GM12878 (cell line): ENCODE measurements at regions not wholly inside any gene's neighbourhood (a gene's known extent, or its start where the extent isn't known, plus 50 kb on each side); places are given as distances from the start of the nearest gene placed in this dataset.

Source experiments
- ATAC-seq: fragments of 200-7000 bp; cut with Tn5 transposase; 3 replicates; pipeline ENCODE4 v1.9.1; 2020; ENCODE audit warnings: mild to moderate bottlenecking, moderate library complexity
- BruUV-seq: library from RNA; stranded (reverse); fragments of 400-500 nt; replicated peaks from 2 replicates; lab custom pipeline; 2021; lab: Mats Ljungman, UMichigan
- CTCF ChIA-PET: fragments of 300-600 bp; sonication (Branson Sonifier 250); formaldehyde crosslinking; extraction: SDS; loops from one replicate; lab custom pipeline; 2021; ENCODE audit warnings: inconsistent platforms; lab: Yijun Ruan, JAX
- POLR2A ChIA-PET: fragments of 350-600 bp; formaldehyde crosslinking; extraction: SDS; loops from one replicate; lab custom pipeline; 2021; ENCODE audit warnings: inconsistent platforms; lab: Charles Lee
- RAD21 ChIA-PET: fragments of 300-600 bp; sonication (Branson Sonifier 250); formaldehyde crosslinking; loops from one replicate; lab custom pipeline; 2023; ENCODE audit warnings: antibody characterized with exemption; ENCODE audit not compliant: unreplicated experiment; lab: Charles Lee
- SMC1A ChIA-PET: fragments of 300-600 bp; sonication (Branson Sonifier 250); formaldehyde crosslinking; loops from one replicate; lab custom pipeline; 2023; ENCODE audit not compliant: unreplicated experiment, uncharacterized antibody; lab: Charles Lee
- DNase-seq: peaks from one replicate; pipeline ENCODE4 v3.0.0-alpha.2; 2011; ENCODE audit warnings: low read depth, low spot score
- FAIRE-seq: peaks from 3 replicates; lab custom pipeline; 2011; peaks lifted over from hg19 to GRCh38; lab: Jason Lieb, UNC
- H2AFZ ChIP-seq: 2 replicates; pipeline ENCODE4 v1.6.0; 2011; ENCODE audit warnings: low read depth, low read length, control low read depth; ENCODE audit not compliant: control insufficient read depth
- H3K27ac ChIP-seq: 2 replicates; pipeline ENCODE4 v1.5.1; 2011; ENCODE audit warnings: control low read depth; ENCODE audit not compliant: control insufficient read depth, insufficient read depth
- H3K27me3 ChIP-seq, 2 experiments: replicated peaks in 1 of 2; 2 replicates each; pipeline versions ENCODE4 v1.6.0 to v1.6.1; 2011; ENCODE audit warnings: low read length in 1 of 2; ENCODE audit not compliant: control insufficient read depth in 2 of 2, insufficient read depth in 2 of 2
- H3K36me3 ChIP-seq, 2 experiments: 2 replicates each; pipeline ENCODE4 v1.5.1; 2011; ENCODE audit warnings: low read length in 1 of 2; ENCODE audit not compliant: control insufficient read depth in 2 of 2, insufficient read depth in 2 of 2
- H3K4me1 ChIP-seq: 2 replicates; pipeline ENCODE4 v1.6.1; 2011; ENCODE audit warnings: mild to moderate bottlenecking, low read length, moderate library complexity, mixed read lengths; ENCODE audit not compliant: control insufficient read depth, insufficient read depth
- H3K4me2 ChIP-seq: 2 replicates; pipeline ENCODE4 v1.6.0; 2011; ENCODE audit warnings: control low read depth; ENCODE audit not compliant: control insufficient read depth, insufficient read depth
- H3K4me3 ChIP-seq: fragments of 200-600 bp; sonication (generic); 2 replicates; pipeline ENCODE4 v1.5.1; 2016
- H3K79me2 ChIP-seq: 2 replicates; pipeline ENCODE4 v1.6.0; 2011; ENCODE audit warnings: low read length; ENCODE audit not compliant: control insufficient read depth, insufficient read depth
- H3K9ac ChIP-seq: 2 replicates; pipeline ENCODE4 v1.8.0; 2011; ENCODE audit warnings: low read length, control low read depth, mixed read lengths; ENCODE audit not compliant: control insufficient read depth, insufficient read depth
- H3K9me3 ChIP-seq: replicated peaks from 3 replicates; pipeline ENCODE4 v1.5.1; 2011; ENCODE audit warnings: mild to moderate bottlenecking, low read length; ENCODE audit not compliant: control insufficient read depth, insufficient read depth
- H4K20me1 ChIP-seq: 2 replicates; pipeline ENCODE4 v1.6.0; 2011; ENCODE audit not compliant: control insufficient read depth, insufficient read depth
- CBX5 ChIP-seq: sonication (generic); IDR thresholded peaks from 2 replicates; pipeline ENCODE4 v1.6.1; 2016; ENCODE audit warnings: low read depth, moderate library complexity, mild to moderate bottlenecking, inconsistent platforms
- EED ChIP-seq: sonication (generic); IDR thresholded peaks from 2 replicates; pipeline ENCODE4 v1.6.1; 2016; ENCODE audit warnings: antibody characterized with exemption, low read depth
- ESRRA ChIP-seq: IDR thresholded peaks from 2 replicates; pipeline ENCODE4 v1.6.1; 2012; ENCODE audit warnings: mild to moderate bottlenecking, low read length, improper control_type of control experiment
- EZH2 ChIP-seq: IDR thresholded peaks from 2 replicates; pipeline ENCODE4 v1.6.1; 2012; ENCODE audit warnings: low read depth, mild to moderate bottlenecking, control low read depth, inconsistent platforms, low read length, borderline replicate concordance; ENCODE audit not compliant: control insufficient read depth
- GABPA ChIP-seq: IDR thresholded peaks from 2 replicates; pipeline ENCODE4 v1.6.1; 2014; ENCODE audit warnings: antibody characterized with exemption, low read depth, mild to moderate bottlenecking, inconsistent platforms
- JUNB ChIP-seq: IDR thresholded peaks from 2 replicates; pipeline ENCODE4 v1.6.1; 2016; ENCODE audit warnings: antibody characterized with exemption, mild to moderate bottlenecking
- NBN ChIP-seq: fragments of 450-650 bp; IDR thresholded peaks from 2 replicates; pipeline ENCODE4 v1.6.1; 2016
- NRF1 ChIP-seq: conservative IDR thresholded peaks from 2 replicates; pipeline ENCODE4 v1.6.1; 2011; ENCODE audit warnings: mild to moderate bottlenecking, low read depth, low read length, improper control_type of control experiment
- PAX5 ChIP-seq: IDR thresholded peaks from 2 replicates; pipeline ENCODE4 v1.6.1; 2011; ENCODE audit warnings: low read depth, low read length, borderline replicate concordance
- PAX8 ChIP-seq: fragments of 450-650 bp; IDR thresholded peaks from 2 replicates; pipeline ENCODE4 v1.6.1; 2017; ENCODE audit warnings: mild to moderate bottlenecking, moderate library complexity
- STAT1 ChIP-seq: fragments of 450-650 bp; conservative IDR thresholded peaks from 2 replicates; pipeline ENCODE4 v1.6.1; 2014; ENCODE audit warnings: antibody characterized with exemption, mild to moderate bottlenecking
- STAT3 ChIP-seq: IDR thresholded peaks from 2 replicates; pipeline ENCODE4 v1.6.1; 2011; ENCODE audit warnings: low read depth, low read length, improper control_type of control experiment
- YY1 ChIP-seq: IDR thresholded peaks from 2 replicates; pipeline ENCODE4 v1.6.1; 2011; ENCODE audit warnings: low read depth, mild to moderate bottlenecking, low read length
- ZNF207 ChIP-seq: fragments of 450-650 bp; IDR thresholded peaks from 2 replicates; pipeline ENCODE4 v1.6.1; 2014; ENCODE audit warnings: antibody characterized with exemption, mild to moderate bottlenecking, borderline replicate concordance
- ZNF274 ChIP-seq: IDR thresholded peaks from one replicate; pipeline ENCODE4 v1.8.0; 2011; ENCODE audit not compliant: insufficient read length, insufficient read depth
- WGBS: methylation state at CpG from one replicate; pipeline ENCODE4 v1.1.6; 2016; ENCODE audit warnings: low lambda C conversion rate; ENCODE audit not compliant: insufficient replicate concordance, insufficient coverage; ENCODE audit errors: missing lambda C conversion rate; 5-methylcytosine and 5-hydroxymethylcytosine counted together
- in situ Hi-C: fragments of 300-500 bp; cut with MboI; formaldehyde crosslinking; loops from 9 replicates; pipeline ENCODE4 v1.14.3; 2018; ENCODE audit warnings: mixed read lengths
- intact Hi-C: fragments of 100-400 bp; cut with micrococcal nuclease; formaldehyde crosslinking; loops from one replicate; pipeline ENCODE4 v1.14.2; 2022; ENCODE audit not compliant: unreplicated experiment
- TF ChIP-seq, protein P1 (sequence below): fragments of 450-650 bp; IDR thresholded peaks from 2 replicates; pipeline ENCODE4 v1.6.1; 2016; ENCODE audit warnings: mild to moderate bottlenecking
- TF ChIP-seq, protein P2 (sequence below): fragments of 450-650 bp; formaldehyde crosslinking; IDR thresholded peaks from 2 replicates; pipeline ENCODE4 v1.4.0; 2022; ENCODE audit warnings: mild to moderate bottlenecking, moderate library complexity
- TF ChIP-seq, protein P3 (sequence below): IDR thresholded peaks from 2 replicates; pipeline ENCODE4 v1.6.1; 2012; ENCODE audit warnings: low read depth, low read length, improper control_type of control experiment

DNA sequence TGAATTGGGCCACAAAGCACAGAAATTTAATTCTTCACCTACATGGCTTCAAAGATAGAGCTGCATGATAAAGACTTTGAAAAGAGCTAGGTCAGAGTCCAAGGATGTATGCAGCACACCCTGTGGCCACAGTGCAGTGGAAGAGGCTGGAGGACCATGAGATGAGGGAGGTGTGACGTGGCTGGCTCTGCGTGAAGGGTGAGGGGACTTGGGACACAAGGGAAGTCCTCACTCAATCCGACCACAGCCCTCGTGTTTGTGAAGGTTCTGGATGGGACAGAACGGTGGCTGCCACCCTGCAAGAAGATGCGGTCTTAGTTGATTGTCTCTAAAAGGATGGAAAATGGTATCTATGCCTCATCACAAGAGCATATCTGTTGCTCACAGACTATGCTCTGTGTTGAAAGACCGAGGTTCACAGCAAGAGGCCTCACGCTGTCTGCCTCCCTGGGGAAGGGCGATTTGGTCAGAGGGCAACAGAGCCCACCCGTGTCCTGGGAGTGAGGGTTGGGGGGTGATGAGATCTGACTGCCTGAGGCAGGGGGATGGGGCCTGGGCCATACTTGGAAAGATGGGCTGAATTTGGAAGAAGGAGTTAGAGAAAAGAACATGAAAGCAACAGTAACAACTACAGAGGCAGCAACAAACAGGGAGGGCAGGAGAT is 174.4 kb upstream of the SHH start:
- BruUV-seq, result no TSS peak
- no peaks in the 10 kb centered on the region for H3K9me3 ChIP-seq
- no peak overlapping the region for H3K4me3 ChIP-seq
- no peak for ATAC-seq
- no peak overlapping the region for H3K27ac ChIP-seq
- no peaks in the 10 kb centered on the region for H3K36me3 ChIP-seq
- H4K20me1 ChIP-seq, result no peaks in the 10 kb centered on the region
- FAIRE-seq, result no peak
- no peaks in the 10 kb centered on the region for H3K27me3 ChIP-seq
- H3K9ac ChIP-seq, result no peak overlapping the region
- no peaks in the 10 kb centered on the region for H3K79me2 ChIP-seq
- SMC1A ChIA-PET, result no interaction called here
- WGBS, result 25% methylated on average over 10 of the region's 10 CpGs
- H2AFZ ChIP-seq, result no peak overlapping the region
- in situ Hi-C loops, result no loop called here
- H3K4me1 ChIP-seq, result no peaks in the 10 kb centered on the region
- RAD21 ChIA-PET, result no interaction called here
- CTCF ChIA-PET, result no interaction called here
- POLR2A ChIA-PET, result no interaction called here
- intact Hi-C loops, result no loop called here
- DNase-seq, result no peak
- no peak overlapping the region for H3K4me2 ChIP-seq
- TF ChIP-seq NBN, result no peak
- no peak for TF ChIP-seq NRF1
- no peak for TF ChIP-seq JUNB
- TF ChIP-seq, protein P1, sequence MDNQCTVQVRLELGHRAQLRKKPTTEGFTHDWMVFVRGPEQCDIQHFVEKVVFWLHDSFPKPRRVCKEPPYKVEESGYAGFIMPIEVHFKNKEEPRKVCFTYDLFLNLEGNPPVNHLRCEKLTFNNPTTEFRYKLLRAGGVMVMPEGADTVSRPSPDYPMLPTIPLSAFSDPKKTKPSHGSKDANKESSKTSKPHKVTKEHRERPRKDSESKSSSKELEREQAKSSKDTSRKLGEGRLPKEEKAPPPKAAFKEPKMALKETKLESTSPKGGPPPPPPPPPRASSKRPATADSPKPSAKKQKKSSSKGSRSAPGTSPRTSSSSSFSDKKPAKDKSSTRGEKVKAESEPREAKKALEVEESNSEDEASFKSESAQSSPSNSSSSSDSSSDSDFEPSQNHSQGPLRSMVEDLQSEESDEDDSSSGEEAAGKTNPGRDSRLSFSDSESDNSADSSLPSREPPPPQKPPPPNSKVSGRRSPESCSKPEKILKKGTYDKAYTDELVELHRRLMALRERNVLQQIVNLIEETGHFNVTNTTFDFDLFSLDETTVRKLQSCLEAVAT, result no peak
- no peak for TF ChIP-seq EED
- TF ChIP-seq ZNF274, result no peak
- TF ChIP-seq ZNF207, result no peak
- TF ChIP-seq STAT3, result no peak
- no peak for TF ChIP-seq STAT1
- TF ChIP-seq PAX8, result no peak
- no peak for TF ChIP-seq YY1
- TF ChIP-seq, protein P2, sequence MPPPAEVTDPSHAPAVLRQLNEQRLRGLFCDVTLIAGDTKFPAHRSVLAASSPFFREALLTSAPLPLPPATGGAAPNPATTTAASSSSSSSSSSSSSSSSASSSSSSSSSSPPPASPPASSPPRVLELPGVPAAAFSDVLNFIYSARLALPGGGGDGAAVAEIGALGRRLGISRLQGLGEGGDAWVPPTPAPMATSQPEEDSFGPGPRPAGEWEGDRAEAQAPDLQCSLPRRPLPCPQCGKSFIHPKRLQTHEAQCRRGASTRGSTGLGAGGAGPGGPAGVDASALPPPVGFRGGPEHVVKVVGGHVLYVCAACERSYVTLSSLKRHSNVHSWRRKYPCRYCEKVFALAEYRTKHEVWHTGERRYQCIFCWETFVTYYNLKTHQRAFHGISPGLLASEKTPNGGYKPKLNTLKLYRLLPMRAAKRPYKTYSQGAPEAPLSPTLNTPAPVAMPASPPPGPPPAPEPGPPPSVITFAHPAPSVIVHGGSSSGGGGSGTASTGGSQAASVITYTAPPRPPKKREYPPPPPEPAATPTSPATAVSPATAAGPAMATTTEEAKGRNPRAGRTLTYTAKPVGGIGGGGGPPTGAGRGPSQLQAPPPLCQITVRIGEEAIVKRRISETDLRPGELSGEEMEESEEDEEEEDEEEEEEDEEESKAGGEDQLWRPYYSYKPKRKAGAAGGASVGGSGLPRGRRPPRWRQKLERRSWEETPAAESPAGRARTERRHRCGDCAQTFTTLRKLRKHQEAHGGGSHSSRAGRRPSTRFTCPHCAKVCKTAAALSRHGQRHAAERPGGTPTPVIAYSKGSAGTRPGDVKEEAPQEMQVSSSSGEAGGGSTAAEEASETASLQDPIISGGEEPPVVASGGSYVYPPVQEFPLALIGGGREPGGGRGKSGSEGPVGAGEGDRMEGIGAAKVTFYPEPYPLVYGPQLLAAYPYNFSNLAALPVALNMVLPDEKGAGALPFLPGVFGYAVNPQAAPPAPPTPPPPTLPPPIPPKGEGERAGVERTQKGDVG (CRISPR knock-in tag), result no peak
- TF ChIP-seq CBX5, result no peak
- TF ChIP-seq ESRRA, result no peak
- no peak for TF ChIP-seq EZH2
- TF ChIP-seq PAX5, result no peak
- TF ChIP-seq GABPA, result no peak
- TF ChIP-seq, protein P3, sequence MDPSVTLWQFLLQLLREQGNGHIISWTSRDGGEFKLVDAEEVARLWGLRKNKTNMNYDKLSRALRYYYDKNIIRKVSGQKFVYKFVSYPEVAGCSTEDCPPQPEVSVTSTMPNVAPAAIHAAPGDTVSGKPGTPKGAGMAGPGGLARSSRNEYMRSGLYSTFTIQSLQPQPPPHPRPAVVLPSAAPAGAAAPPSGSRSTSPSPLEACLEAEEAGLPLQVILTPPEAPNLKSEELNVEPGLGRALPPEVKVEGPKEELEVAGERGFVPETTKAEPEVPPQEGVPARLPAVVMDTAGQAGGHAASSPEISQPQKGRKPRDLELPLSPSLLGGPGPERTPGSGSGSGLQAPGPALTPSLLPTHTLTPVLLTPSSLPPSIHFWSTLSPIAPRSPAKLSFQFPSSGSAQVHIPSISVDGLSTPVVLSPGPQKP, result no peak
